Astrocyte (in vitro differentiated cells and primary cell): ENCODE measurements at regions not wholly inside any gene's neighbourhood (a gene's known extent, or its start where the extent isn't known, plus 50 kb on each side); places are given as distances from the start of the nearest gene placed in this dataset.

Experiments
- DNase-seq: peaks from one replicate; pipeline ENCODE4 v3.0.0-alpha.2; 2010; ENCODE audit warnings: low read depth
- FAIRE-seq: peaks from 2 replicates; lab custom pipeline; 2011; peaks lifted over from hg19 to GRCh38; lab: Jason Lieb, UNC
- H2AFZ ChIP-seq: 2 replicates; pipeline ENCODE4 v1.6.0; 2012; ENCODE audit warnings: low read depth, low read length, inconsistent platforms
- H3K27ac ChIP-seq: 2 replicates; pipeline ENCODE4 v1.5.1; 2011; ENCODE audit warnings: low read depth, low read length, inconsistent platforms
- H3K27me3 ChIP-seq: 2 replicates; pipeline ENCODE4 v1.6.0; 2011; ENCODE audit warnings: low read length, inconsistent platforms; ENCODE audit not compliant: insufficient read depth
- H3K36me3 ChIP-seq: 2 replicates; pipeline ENCODE4 v1.5.1; 2011; ENCODE audit warnings: low read length, inconsistent platforms; ENCODE audit not compliant: insufficient read depth
- H3K4me1 ChIP-seq: 2 replicates; pipeline ENCODE4 v1.5.1; 2011; ENCODE audit warnings: low read length, inconsistent platforms; ENCODE audit not compliant: insufficient read depth
- H3K4me2 ChIP-seq: 2 replicates; pipeline ENCODE4 v1.6.0; 2012; ENCODE audit warnings: low read length, inconsistent platforms
- H3K4me3 ChIP-seq: 2 replicates; pipeline ENCODE4 v1.5.1; 2011; ENCODE audit warnings: low read depth, mild to moderate bottlenecking, low read length, inconsistent platforms; ENCODE audit not compliant: insufficient read depth
- H3K79me2 ChIP-seq: 2 replicates; pipeline ENCODE4 v1.6.0; 2012; ENCODE audit warnings: mild to moderate bottlenecking, low read length, inconsistent platforms; ENCODE audit not compliant: insufficient read depth
- H3K9ac ChIP-seq: 2 replicates; pipeline ENCODE4 v1.6.0; 2012; ENCODE audit warnings: mild to moderate bottlenecking, low read length, inconsistent platforms
- H3K9me3 ChIP-seq: 2 replicates; pipeline ENCODE4 v1.5.1; 2012; ENCODE audit warnings: low read depth, mild to moderate bottlenecking, low read length, inconsistent platforms; ENCODE audit not compliant: insufficient read depth
- H4K20me1 ChIP-seq: 2 replicates; pipeline ENCODE4 v1.6.0; 2012; ENCODE audit warnings: low read length, inconsistent platforms; ENCODE audit not compliant: insufficient read depth
- H3K27ac Mint-ChIP-seq: one replicate; pipeline ENCODE4 v1.8.0; 2021; ENCODE audit warnings: mild to moderate bottlenecking, mixed read lengths; ENCODE audit not compliant: unreplicated experiment
- H3K27me3 Mint-ChIP-seq: one replicate; pipeline ENCODE4 v1.8.0; 2021; ENCODE audit warnings: low read depth, mixed read lengths; ENCODE audit not compliant: unreplicated experiment
- H3K36me3 Mint-ChIP-seq: one replicate; pipeline ENCODE4 v1.8.0; 2021; ENCODE audit warnings: low read depth, mixed read lengths; ENCODE audit not compliant: unreplicated experiment
- H3K4me1 Mint-ChIP-seq: one replicate; pipeline ENCODE4 v1.8.0; 2021; ENCODE audit warnings: low read depth, mixed read lengths; ENCODE audit not compliant: unreplicated experiment
- H3K4me3 Mint-ChIP-seq: one replicate; pipeline ENCODE4 v1.8.0; 2021; ENCODE audit warnings: mild to moderate bottlenecking, moderate library complexity, mixed read lengths; ENCODE audit not compliant: unreplicated experiment
- H3K9me3 Mint-ChIP-seq: one replicate; pipeline ENCODE4 v1.8.0; 2021; ENCODE audit warnings: mild to moderate bottlenecking, mixed read lengths; ENCODE audit not compliant: unreplicated experiment
- CTCF ChIP-seq: IDR thresholded peaks from 2 replicates; pipeline ENCODE4 v1.5.1; 2011; ENCODE audit warnings: low read depth, mild to moderate bottlenecking, inconsistent platforms, low read length, moderate library complexity; ENCODE audit not compliant: insufficient read depth
- EZH2 ChIP-seq: IDR thresholded peaks from 2 replicates; pipeline ENCODE4 v1.6.1; 2012; ENCODE audit warnings: mild to moderate bottlenecking, low read length, inconsistent platforms; ENCODE audit not compliant: insufficient read depth

- TF ChIP-seq CTCF (no peak), EZH2 (no peak)
- FAIRE-seq, result no peak
- Histone ChIP-seq H3K9ac (no peak overlapping the region), H4K20me1 (no peaks in the 10 kb centered on the region), H3K4me2 (no peak overlapping the region), H3K4me3 (no peak overlapping the region), H3K9me3 (no peaks in the 10 kb centered on the region), H3K4me1 (no peaks in the 10 kb centered on the region), H3K36me3 (no peaks in the 10 kb centered on the region), H3K27ac (no peak overlapping the region), H3K79me2 (no peaks in the 10 kb centered on the region), H2AFZ (no peak overlapping the region), H3K27me3 (no peaks in the 10 kb centered on the region)
- no peaks in the 10 kb centered on the region for H3K9me3 Mint-ChIP-seq
- DNase-seq, result no peak
- no peaks in the 10 kb centered on the region for H3K27me3 Mint-ChIP-seq
- no peaks in the 10 kb centered on the region for H3K4me1 Mint-ChIP-seq
- no peak overlapping the region for H3K4me3 Mint-ChIP-seq
- H3K27ac Mint-ChIP-seq, result no peak overlapping the region
- no peaks in the 10 kb centered on the region for H3K36me3 Mint-ChIP-seq
Measured at GRCh38 chr18:69282371-69282770, 118.3 kb upstream of the DOK6 start.

GRCh38 chr18:69291044-69291443 is 109.6 kb upstream of the DOK6 start:
- Mint-ChIP-seq H3K9me3 (no peaks in the 10 kb centered on the region), H3K36me3 (no peaks in the 10 kb centered on the region), H3K27ac (no peak overlapping the region), H3K4me3 (no peak overlapping the region), H3K27me3 (peaks cover 4% of the 10 kb centered on the region), H3K4me1 (no peaks in the 10 kb centered on the region)
- Histone ChIP-seq H3K4me1 (no peaks in the 10 kb centered on the region), H4K20me1 (no peaks in the 10 kb centered on the region), H3K27ac (no peak overlapping the region), H3K9ac (no peak overlapping the region), H3K9me3 (no peaks in the 10 kb centered on the region), H3K79me2 (no peaks in the 10 kb centered on the region), H3K36me3 (no peaks in the 10 kb centered on the region), H3K4me3 (no peak overlapping the region), H3K27me3 (no peaks in the 10 kb centered on the region), H2AFZ (no peak overlapping the region), H3K4me2 (no peak overlapping the region)
- TF ChIP-seq CTCF (no peak), EZH2 (no peak)
- FAIRE-seq (no peak), DNase-seq (no peak)

- no peak for DNase-seq
- no peaks in the 10 kb centered on the region for H4K20me1 ChIP-seq
- no peak overlapping the region for H3K4me3 Mint-ChIP-seq
- H3K4me1 ChIP-seq, result no peaks in the 10 kb centered on the region
- TF ChIP-seq CTCF (no peak), EZH2 (no peak)
- H3K27ac ChIP-seq, result no peak overlapping the region
- H3K9ac ChIP-seq, result no peak overlapping the region
- peaks cover 4% of the 10 kb centered on the region for H3K27me3 Mint-ChIP-seq
- no peak for FAIRE-seq
- H3K27me3 ChIP-seq, result no peaks in the 10 kb centered on the region
- no peaks in the 10 kb centered on the region for H3K79me2 ChIP-seq
- no peaks in the 10 kb centered on the region for H3K9me3 ChIP-seq
- no peak overlapping the region for H3K4me3 ChIP-seq
- no peaks in the 10 kb centered on the region for H3K4me1 Mint-ChIP-seq
- H3K9me3 Mint-ChIP-seq, result no peaks in the 10 kb centered on the region
- H3K4me2 ChIP-seq, result no peak overlapping the region
- H3K36me3 Mint-ChIP-seq, result no peaks in the 10 kb centered on the region
- H3K27ac Mint-ChIP-seq, result no peak overlapping the region
- no peak overlapping the region for H2AFZ ChIP-seq
- H3K36me3 ChIP-seq, result no peaks in the 10 kb centered on the region
Measured at GRCh38 chr18:69291755-69292154, 108.9 kb upstream of the DOK6 start.
